ENCODE measurements at regions not wholly inside any gene's neighbourhood (a gene's known extent, or its start where the extent isn't known, plus 50 kb on each side); places are given as distances from the start of the nearest gene placed in this dataset.
"Not testable (repeated sequence)": the region's sequence is repeated elsewhere in the genome, so short reads cannot be mapped to it uniquely, and the experiment has no call there.

GRCh38 chr11:134938212-134938611 lies 526.2 kb upstream of the B3GAT1 start:
- no peak for DNase-seq
- no peak overlapping the region for H3K27ac ChIP-seq
- H3K9me3 ChIP-seq: no peaks in the 10 kb centered on the region
- H3K27me3 ChIP-seq: no peaks in the 10 kb centered on the region
- no peak for ATAC-seq
- H3K36me3 ChIP-seq: no peaks in the 10 kb centered on the region
- no CpG with 5 or more reads among the region's 1 CpG for WGBS (ENCODE audit: insufficient coverage, low coverage, low lambda C conversion rate, missing lambda C conversion rate)
- intact Hi-C loops (cut with DNase I): no loop called here
- H3K4me3 ChIP-seq: no peak overlapping the region
- H3K4me1 ChIP-seq: no peaks in the 10 kb centered on the region
- no peak for TF ChIP-seq POLR2A (IDR thresholded peaks at IDR 0.05)
- TF ChIP-seq CTCF (IDR thresholded peaks at IDR 0.05): no peak

DNA sequence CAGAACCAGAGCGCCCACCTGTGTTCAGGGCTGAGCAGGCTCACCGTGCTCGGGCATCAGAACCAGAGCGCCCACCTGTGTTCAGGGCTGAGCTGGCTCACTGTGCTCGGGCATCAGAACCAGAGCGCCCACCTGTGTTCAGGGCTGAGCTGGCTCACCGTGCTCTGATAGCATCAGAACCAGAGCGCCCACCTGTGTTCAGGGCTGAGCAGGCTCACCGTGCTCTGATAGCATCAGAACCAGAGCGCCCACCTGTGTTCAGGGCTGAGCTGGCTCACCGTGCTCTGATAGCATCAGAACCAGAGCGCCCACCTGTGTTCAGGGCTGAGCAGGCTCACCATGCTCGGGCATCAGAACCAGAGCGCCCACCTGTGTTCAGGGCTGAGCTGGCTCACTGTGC lies 525.2 kb upstream of the B3GAT1 start:
- H3K4me3 ChIP-seq; ATAC-seq; intact Hi-C loops (cut with DNase I); H3K27me3 ChIP-seq; H3K36me3 ChIP-seq; H3K4me1 ChIP-seq; DNase-seq; H3K27ac ChIP-seq; H3K9me3 ChIP-seq: not testable (repeated sequence)
- no CpG with 5 or more reads among the region's 14 CpGs for WGBS (ENCODE audit: insufficient coverage, low coverage, low lambda C conversion rate, missing lambda C conversion rate)

DNA sequence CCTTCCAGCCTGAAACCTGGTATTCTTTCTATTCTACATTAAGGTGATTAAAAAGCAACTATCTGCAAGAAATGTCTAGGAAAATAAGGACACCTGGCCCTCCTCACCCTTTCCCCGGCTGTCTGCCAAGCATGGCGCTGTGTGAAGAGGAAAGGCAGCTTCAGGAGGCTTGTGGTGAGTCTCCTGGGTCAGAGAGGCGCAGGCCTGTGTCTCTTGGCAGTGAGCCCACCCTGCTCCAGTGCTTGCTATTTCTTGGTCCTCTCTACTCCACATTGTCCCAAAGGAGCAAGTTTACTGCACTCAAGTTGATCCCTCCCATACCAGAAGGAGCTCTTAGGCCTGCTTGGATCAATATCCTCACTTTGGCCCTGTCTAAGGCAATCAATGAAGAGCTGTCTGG lies 520.7 kb upstream of the B3GAT1 start:
- 82% methylated on average over 3 of the region's 3 CpGs for WGBS (ENCODE audit: insufficient coverage, low coverage, low lambda C conversion rate, missing lambda C conversion rate)
- DNase-seq (no peak), ATAC-seq (no peak)
- Histone ChIP-seq H3K4me1 (no peaks in the 10 kb centered on the region), H3K27ac (no peak overlapping the region), H3K27me3 (no peaks in the 10 kb centered on the region), H3K4me3 (no peak overlapping the region), H3K9me3 (no peaks in the 10 kb centered on the region), H3K36me3 (no peaks in the 10 kb centered on the region)
- intact Hi-C loops (cut with DNase I): no loop called here
- TF ChIP-seq POLR2A (IDR thresholded peaks at IDR 0.05) (no peak), CTCF (IDR thresholded peaks at IDR 0.05) (no peak)

- WGBS (ENCODE audit: insufficient coverage, low coverage, low lambda C conversion rate, missing lambda C conversion rate): 75% methylated on average over 3 of the region's 3 CpGs
- Histone ChIP-seq H3K4me3 (no peak overlapping the region), H3K36me3 (no peaks in the 10 kb centered on the region), H3K9me3 (no peaks in the 10 kb centered on the region), H3K27me3 (no peaks in the 10 kb centered on the region), H3K4me1 (no peaks in the 10 kb centered on the region), H3K27ac (no peak overlapping the region)
- no peak for DNase-seq
- no peak for TF ChIP-seq POLR2A (IDR thresholded peaks at IDR 0.05)
- TF ChIP-seq CTCF (IDR thresholded peaks at IDR 0.05): no peak
- intact Hi-C loops (cut with DNase I): no loop called here
- ATAC-seq: no peak
Measured at GRCh38 chr11:134925432-134925831, 513.4 kb upstream of the B3GAT1 start.

DNA sequence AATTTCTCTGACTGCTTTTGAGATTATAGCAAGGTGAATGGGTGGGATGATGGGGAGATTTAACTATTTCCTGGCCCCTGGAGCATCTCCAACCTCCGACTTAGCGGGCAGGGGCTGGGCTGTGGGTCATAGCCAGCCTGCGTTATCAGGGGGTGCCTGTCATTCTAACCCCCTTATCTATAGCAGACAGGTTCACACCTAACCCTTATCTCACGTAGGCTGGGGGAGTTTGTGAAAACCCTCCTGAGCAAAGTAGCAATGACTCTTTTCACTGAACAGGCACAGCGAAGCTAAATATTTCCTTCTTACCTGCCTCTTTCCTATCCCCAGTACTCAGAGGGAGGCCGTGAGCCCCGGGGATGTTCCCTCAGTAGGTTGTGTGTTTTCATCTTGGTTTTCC lies 511.4 kb upstream of the B3GAT1 start:
- DNase-seq (no peak), ATAC-seq (no peak)
- no peaks in the 10 kb centered on the region for H3K4me1 ChIP-seq
- H3K27ac ChIP-seq: no peak overlapping the region
- H3K27me3 ChIP-seq: no peaks in the 10 kb centered on the region
- no peak overlapping the region for H3K4me3 ChIP-seq
- intact Hi-C loops (cut with DNase I): no loop called here
- H3K36me3 ChIP-seq: no peaks in the 10 kb centered on the region
- WGBS (ENCODE audit: insufficient coverage, low coverage, low lambda C conversion rate, missing lambda C conversion rate): 72% methylated on average over 4 of the region's 7 CpGs
- no peaks in the 10 kb centered on the region for H3K9me3 ChIP-seq
- TF ChIP-seq POLR2A (IDR thresholded peaks at IDR 0.05): no peak

GRCh38 chr11:134921938-134922337 lies 509.9 kb upstream of the B3GAT1 start:
- intact Hi-C loops (cut with DNase I): no loop called here
- H3K4me1 ChIP-seq: no peaks in the 10 kb centered on the region
- no peaks in the 10 kb centered on the region for H3K9me3 ChIP-seq
- no peaks in the 10 kb centered on the region for H3K27me3 ChIP-seq
- H3K4me3 ChIP-seq: no peak overlapping the region
- H3K27ac ChIP-seq: no peak overlapping the region
- 46% methylated on average over 3 of the region's 3 CpGs for WGBS (ENCODE audit: insufficient coverage, low coverage, low lambda C conversion rate, missing lambda C conversion rate)
- TF ChIP-seq POLR2A (IDR thresholded peaks at IDR 0.05) (no peak), CTCF (IDR thresholded peaks at IDR 0.05) (no peak)
- H3K36me3 ChIP-seq: no peaks in the 10 kb centered on the region
- ATAC-seq (no peak), DNase-seq (no peak)

All from right lobe of liver (tissue), 6 donors.